HEK293 (cell line): ENCODE measurements at regions not wholly inside any gene's neighbourhood (a gene's known extent, or its start where the extent isn't known, plus 50 kb on each side); places are given as distances from the start of the nearest gene placed in this dataset.

Source experiments
- ZFP3 ChIP-seq: fragments of 450-650 bp; formaldehyde crosslinking; IDR thresholded peaks from 2 replicates; pipeline ENCODE4 v1.5.1; 2016; ENCODE audit warnings: low read depth, missing biosample characterization, missing genetic modification characterization
- ZFP41 ChIP-seq: fragments of 450-650 bp; formaldehyde crosslinking; IDR thresholded peaks from 2 replicates; pipeline ENCODE4 v1.5.1; 2016; ENCODE audit warnings: missing biosample characterization, missing genetic modification characterization, borderline replicate concordance
- TF ChIP-seq, protein P1 (sequence below): fragments of 450-650 bp; formaldehyde crosslinking; IDR thresholded peaks from 2 replicates; pipeline ENCODE4 v1.5.1; 2016; ENCODE audit warnings: missing biosample characterization, missing genetic modification characterization
- TF ChIP-seq, protein P2 (sequence below): fragments of 450-650 bp; formaldehyde crosslinking; IDR thresholded peaks from 2 replicates; pipeline ENCODE4 v1.5.1; 2016; ENCODE audit warnings: missing biosample characterization, missing genetic modification characterization, low read depth

DNA sequence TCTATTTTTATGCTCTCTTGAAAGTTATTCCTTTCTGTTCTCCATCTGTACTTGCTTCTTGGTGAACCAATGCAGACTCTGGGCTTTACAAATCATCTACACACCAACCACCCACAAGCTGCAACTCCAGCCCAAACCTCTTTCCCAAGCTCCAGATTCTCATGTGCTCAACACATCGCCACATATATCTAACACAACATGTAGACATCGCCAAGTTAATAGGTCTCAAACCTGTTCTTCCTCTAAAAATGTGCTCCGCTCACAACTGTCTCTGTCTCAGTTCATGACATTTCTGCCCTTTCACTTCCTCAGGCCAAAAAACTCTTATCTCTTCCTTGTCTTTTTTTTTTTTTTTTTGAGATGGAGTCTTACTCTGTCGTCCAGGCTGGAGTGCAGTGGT is 95.7 kb upstream of the EEPD1 start:
- TF ChIP-seq, protein P1, sequence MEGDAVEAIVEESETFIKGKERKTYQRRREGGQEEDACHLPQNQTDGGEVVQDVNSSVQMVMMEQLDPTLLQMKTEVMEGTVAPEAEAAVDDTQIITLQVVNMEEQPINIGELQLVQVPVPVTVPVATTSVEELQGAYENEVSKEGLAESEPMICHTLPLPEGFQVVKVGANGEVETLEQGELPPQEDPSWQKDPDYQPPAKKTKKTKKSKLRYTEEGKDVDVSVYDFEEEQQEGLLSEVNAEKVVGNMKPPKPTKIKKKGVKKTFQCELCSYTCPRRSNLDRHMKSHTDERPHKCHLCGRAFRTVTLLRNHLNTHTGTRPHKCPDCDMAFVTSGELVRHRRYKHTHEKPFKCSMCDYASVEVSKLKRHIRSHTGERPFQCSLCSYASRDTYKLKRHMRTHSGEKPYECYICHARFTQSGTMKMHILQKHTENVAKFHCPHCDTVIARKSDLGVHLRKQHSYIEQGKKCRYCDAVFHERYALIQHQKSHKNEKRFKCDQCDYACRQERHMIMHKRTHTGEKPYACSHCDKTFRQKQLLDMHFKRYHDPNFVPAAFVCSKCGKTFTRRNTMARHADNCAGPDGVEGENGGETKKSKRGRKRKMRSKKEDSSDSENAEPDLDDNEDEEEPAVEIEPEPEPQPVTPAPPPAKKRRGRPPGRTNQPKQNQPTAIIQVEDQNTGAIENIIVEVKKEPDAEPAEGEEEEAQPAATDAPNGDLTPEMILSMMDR (tag by site-specific recombination) = no peak
- TF ChIP-seq ZFP41 (tag by site-specific recombination) = no peak
- TF ChIP-seq ZFP3 = no peak
- TF ChIP-seq, protein P2, sequence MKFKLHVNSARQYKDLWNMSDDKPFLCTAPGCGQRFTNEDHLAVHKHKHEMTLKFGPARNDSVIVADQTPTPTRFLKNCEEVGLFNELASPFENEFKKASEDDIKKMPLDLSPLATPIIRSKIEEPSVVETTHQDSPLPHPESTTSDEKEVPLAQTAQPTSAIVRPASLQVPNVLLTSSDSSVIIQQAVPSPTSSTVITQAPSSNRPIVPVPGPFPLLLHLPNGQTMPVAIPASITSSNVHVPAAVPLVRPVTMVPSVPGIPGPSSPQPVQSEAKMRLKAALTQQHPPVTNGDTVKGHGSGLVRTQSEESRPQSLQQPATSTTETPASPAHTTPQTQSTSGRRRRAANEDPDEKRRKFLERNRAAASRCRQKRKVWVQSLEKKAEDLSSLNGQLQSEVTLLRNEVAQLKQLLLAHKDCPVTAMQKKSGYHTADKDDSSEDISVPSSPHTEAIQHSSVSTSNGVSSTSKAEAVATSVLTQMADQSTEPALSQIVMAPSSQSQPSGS (tag by site-specific recombination) = no peak
